ENCODE measurements at regions not wholly inside any gene's neighbourhood (a gene's known extent, or its start where the extent isn't known, plus 50 kb on each side); places are given as distances from the start of the nearest gene placed in this dataset.

GRCh38 chrX:134747006-134747405 lies 50.0 kb downstream of the PABIR2 start:
- DNase-seq: no peak

GRCh38 chrX:134746410-134746785 lies 50.6 kb downstream of the PABIR2 start:
- DNase-seq: no peak

- no peak for DNase-seq
Observed at GRCh38 chrX:134745636-134746409, 51.2 kb downstream of the PABIR2 start.

- no peak for DNase-seq
Observed at GRCh38 chrX:134743091-134743490, 53.9 kb downstream of the PABIR2 start.

DNA sequence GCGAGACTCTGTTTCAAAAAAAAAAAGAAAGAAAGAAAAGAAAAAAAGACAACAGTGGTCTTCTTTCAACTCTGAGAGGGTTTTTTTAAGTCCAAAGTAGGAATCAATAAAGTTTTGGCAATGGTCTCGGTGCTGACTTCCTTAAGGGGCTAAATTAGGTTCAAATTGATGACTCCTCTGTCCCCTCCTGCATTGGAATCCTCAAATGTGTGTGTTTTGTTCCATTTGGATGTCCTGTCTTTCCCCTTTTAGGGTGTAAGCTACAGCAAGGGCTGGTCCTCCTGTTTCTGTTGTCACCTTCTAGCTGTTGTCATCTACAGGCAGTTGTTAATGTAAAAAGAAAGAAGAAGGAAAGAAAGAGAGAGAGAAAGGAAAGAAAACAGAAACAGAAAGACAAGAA lies 54.4 kb downstream of the PABIR2 start:
- DNase-seq: no peak

DNA sequence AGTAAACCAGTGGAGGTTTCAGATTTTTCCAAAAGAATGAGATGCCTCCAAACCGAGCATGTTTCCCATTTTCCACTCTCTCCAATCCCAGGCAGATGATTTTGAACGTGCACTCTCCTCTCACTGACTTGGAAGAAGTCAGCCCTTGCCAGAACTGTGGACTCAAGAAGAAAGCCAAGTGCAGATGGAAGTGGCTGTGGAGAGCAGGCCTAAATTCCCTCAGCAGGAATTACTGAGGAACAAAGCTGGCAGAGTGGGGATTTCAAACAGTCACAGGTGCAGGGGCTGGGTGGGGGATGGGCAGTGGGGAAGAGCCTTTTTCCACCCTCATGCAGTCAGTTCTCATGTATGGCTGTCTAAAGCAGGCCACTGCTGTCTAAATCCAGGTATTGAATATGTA lies 55.3 kb downstream of the PABIR2 start:
- DNase-seq: peak; percentile 71

DNA sequence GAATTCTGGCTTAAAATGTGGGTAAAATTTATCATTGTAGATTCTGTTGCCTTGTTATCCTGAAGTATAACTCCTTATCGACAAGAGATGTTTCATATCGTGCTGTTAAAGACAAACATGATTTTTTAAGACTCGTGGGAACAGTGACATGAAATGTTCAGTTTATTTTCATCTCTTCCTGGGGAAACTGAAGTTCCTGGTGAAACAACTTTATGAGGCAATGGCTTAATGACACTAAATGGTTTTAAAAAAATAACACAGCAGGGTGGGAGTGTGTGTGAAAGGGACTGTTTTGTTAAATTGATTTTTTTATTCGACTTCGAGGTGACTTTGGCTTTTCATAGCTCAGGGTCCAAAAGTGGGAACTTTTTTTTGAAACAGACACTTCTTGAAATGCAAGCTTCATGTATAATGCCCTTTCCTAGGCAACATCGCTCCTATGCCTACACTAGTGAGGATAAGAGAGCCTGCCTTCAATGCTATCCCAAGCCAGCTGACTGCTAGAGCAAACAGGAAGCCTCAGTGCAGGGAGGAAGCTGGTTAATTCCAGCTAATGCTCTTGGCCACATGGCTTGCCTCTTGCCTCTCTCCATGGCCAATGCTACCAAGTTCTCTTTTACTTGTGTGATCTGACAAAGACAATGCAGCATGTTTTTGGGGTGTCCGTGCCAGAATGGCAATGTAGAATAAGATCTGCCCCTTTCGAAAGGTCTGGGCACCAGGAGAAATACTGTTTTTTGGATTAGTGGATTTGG lies 57.8 kb downstream of the PABIR2 start:
- no peak for DNase-seq

DNA sequence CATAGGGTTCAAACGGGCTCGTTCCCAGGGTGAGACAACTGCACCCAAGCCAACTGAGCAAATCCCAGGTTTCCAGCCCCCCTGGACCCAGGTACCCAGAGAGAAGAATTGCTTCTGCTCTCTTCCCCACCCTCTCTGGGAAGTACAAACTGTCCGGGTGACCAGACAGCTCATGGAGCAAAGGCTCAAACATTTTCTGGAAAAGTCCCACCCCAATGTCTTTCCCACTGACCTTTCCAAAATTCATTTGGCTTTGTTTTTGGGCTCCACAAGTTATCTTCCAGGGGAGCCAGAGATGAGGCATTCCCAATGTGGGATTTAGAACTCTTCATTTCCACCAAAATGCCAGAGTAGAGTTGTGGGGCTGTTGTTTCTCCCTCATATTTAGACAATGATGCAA lies 58.6 kb downstream of the PABIR2 start:
- DNase-seq: no peak

- DNase-seq: no peak
Observed at GRCh38 chrX:134737721-134738369, 59.2 kb downstream of the PABIR2 start.

DNA sequence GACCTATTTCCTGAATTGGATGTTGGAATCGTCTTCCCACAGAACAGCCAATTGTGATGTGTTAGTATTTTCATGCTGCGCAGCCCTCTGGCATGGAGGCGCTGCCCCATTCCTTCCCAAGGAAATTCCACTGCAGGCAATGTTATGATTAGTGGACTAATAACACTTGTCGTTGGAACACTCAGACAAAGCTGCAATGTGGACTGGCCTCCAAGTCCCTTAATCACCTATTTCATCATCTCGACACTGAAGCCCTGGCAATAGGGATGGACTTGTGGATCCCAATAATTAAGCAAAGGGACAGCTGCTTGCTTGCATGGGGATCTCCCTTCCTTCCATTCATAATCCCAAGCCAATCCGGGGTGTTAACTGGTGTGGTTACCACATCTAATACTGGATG lies 59.9 kb downstream of the PABIR2 start:
- DNase-seq: no peak

DNA sequence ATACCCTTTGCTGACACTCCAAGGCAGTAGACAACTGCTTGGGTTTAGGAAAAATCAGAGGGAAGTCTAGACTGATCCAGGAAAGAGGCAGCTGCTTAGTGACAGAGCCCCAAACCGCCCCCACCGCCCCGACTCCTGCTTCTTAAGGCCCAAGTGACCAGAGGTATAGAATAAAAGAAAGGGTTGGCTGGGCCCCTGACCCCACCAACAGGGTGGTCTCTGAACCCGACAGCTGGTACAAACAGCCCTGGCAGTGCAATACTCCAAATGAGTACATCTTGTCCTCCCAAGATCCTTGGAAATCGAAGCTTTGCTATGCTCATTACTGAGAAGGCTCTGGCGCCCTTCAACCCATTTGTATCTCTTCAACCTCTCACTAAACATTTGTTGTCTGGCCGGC lies 60.6 kb downstream of the PABIR2 start:
- DNase-seq: no peak

- DNase-seq: no peak
Observed at GRCh38 chrX:134735015-134735414, 62.0 kb downstream of the PABIR2 start.

DNA sequence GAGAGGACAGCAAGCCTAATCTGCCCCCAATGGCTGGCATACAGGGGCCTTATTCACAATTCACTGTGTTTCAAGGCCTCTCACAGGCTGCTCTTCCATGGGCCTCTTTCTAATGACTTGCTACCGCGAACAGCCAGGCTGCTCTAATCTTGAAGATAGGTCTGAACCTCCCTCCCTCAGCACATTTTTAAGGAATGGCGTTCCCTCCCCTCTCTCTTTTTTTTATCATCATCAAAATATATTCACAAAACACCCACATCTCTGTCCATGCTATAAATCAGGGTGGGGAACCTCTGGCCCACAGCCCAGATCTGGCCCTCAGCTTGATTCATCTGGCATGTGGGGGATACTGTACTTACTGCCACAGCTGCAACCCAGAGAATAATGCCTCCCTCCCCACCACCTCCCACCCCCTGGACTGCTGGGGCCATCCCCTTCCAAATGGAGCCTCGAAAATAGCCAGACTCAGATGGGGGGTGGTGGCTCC lies 62.5 kb downstream of the PABIR2 start:
- no peak for DNase-seq

DNA sequence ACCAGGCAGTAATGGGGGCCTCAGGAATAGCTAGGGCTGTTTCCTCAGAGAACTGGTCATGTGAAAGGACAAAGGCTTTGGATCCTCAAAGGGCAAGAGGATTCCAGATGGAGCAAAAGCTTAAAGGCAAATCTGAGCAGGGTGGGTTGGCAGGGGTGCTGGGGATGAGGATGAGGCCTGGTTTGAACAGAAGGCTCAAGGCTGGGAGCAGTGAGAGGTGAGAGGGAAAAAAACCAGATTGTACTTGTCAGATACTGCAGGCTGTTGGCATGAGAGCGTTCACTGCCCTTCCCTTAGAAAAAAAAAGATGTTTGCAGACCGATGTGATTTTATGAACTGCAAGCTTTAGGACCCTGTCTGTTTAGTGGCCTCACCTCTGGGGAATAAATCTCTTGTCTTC lies 63.4 kb downstream of the PABIR2 start:
- no peak for DNase-seq

DNA sequence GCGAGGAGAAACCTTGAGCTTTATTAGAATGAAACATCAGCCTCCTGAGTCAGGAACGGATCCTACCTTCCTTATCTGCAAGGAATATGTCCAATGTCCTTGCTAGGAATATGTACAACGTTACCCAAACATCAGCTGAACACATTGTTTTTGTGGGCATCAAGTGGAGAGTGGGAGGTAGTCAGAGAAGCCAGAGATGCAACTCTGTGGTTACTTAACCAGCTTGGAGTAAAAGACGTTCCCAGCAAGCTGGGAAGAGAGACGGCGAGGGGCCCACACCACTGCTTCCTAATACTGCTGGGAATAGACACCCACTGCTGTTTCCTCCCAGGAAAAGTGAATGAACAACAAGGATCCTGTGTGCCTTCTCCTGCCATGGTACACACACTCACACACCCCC lies 64.3 kb downstream of the PABIR2 start:
- DNase-seq: no peak

DNA sequence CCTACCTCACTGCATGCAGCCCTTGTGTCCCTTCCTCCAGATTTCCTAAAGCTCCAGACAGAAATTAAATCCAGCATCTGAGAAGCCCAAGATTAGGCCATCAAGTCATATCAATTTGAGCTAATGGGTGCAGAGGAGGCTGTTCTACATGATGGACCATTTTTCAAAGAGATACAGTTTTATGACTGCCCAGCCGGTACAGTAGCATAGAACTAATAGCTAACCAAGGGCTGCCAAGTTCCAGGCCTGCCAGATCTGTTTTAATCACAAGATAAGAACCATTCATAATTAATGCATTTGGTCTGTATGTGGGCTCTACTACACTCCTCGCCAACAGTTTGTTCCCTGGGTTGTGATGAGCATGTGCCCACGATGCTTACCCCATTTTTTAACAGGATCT lies 64.9 kb downstream of the PABIR2 start:
- no peak for DNase-seq

DNA sequence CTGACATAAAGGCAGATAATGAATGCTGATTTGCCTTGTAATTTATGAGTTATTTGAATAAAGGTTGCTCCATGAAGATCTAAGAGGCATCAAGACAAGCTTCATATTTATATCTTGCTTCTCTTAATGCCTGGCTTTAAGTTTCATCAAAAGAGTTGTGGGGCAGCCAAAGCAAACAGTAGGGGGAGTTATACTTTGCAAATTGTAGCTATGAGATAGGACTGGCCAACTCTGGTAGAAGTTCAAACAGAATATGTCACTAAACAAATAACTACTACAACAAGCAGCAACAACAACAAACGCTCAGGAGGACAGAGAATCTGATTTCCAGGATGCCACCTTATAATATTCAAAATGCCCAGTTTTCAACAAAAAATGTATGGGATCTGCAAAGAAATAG lies 69.1 kb upstream of the PLAC1 start:
- DNase-seq: no peak

DNA sequence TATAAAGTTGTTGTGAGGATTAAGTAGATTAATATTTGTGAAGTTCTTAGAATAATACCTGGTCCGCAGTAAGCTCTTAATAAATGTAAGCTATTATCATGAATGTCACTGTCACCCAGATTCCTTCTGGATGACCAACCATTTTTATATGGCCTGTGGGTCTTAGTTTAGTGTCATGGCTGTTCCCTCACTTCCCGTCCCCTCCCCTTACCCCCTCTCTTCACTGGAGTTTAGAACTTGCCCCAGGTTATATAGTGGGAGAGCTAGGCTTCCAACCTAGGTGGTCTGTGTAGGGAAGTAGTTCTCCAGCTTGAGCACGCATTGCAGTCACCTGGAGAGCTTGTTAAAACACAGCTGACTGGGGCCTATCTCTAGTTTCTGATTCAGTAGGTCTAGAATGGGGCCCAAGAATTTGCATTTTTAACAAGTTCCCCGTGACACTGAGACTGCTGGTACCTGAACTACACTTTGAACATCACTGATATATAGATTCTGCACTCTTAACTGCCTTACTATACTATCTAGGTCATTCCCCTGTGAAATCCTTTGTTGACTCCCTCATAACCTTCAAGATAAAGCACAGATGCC lies 66.9 kb upstream of the PLAC1 start:
- DNase-seq: no peak

DNA sequence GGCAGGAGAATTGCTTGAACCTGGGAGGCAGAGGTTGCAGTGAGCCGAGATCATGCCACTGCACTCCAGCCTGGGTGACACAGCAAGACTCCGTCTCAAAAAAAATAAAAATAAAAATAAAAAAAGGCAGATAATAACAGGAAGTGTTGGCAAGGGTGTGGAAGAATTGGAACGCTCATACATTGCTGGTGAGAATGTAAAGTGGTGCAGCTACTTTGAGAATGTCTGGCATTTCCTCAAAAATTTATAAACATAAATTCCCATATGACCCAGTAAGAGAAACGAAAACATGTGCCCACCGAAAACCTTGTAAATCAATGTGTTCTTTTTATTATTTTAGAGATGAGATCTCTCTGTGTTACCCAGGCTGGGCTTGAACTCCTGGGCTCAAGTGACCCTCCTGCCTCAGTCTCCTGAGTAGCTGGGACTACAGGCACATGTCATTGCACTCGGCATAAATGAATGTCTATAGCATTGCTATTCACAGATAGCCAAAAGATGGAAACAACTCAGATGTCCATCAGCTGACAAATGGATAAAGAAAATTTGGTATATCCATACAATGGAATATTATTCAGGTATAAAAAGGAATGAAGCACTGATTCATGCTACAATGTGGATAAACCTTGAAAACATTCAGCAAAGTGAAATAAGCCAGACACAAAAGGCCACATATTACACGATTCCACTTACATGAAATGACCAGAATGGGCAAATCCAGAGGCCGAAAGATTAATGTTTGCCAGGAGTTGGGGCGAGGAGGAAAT lies 63.7 kb upstream of the PLAC1 start:
- no peak for DNase-seq

GRCh38 chrX:134718966-134719317 lies 60.7 kb upstream of the PLAC1 start:
- no peak for DNase-seq

DNA sequence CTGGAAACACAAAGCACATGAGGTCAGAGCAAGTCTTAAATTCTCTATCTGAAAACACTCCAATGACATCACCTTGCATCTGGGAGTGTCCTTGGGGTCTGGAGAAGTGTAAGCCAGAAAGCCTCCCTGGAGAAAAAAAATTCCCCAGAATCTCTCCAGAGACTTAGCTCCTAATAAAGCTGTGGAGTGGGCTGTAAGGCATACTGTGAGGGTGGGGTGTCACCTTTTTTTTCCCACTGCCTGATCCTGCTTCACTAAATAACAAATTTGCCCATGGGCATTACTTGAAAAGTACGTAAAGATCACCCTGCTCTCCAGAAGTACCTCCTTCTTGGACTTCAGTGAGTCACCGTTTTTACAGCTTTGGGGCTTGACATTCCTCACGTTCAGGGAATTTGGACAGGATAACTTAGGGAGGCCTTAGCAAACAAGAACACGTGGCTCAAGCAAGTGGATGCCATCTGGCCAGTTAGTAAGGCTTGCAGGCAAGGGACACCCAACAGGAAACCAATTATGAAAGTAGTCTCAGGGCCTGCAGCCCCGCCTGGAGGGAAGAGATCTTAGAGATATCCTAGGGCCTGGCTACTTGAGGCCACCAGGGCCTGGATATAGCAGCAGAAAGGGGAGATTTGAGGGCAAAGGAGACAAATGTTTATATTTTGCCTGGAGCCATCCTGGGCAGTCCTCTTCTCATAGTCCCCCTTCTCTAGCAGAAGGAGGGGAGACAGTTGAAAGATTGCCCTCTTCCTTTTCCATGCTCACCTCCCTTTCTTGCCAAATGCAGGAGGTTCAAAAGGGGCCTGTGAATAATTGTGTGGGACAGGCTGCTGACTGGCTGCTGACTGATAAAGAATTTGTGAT lies 60.1 kb upstream of the PLAC1 start:
- DNase-seq: no peak

GRCh38 chrX:134717698-134718097 lies 59.4 kb upstream of the PLAC1 start:
- no peak for DNase-seq
